Liver (tissue), 8 donors: ENCODE measurements at regions not wholly inside any gene's neighbourhood (a gene's known extent, or its start where the extent isn't known, plus 50 kb on each side); places are given as distances from the start of the nearest gene placed in this dataset.
"Not testable (repeated sequence)": the region's sequence is repeated elsewhere in the genome, so short reads cannot be mapped to it uniquely, and the experiment has no call there.

Experiments
- DNase-seq: peaks from one replicate; pipeline ENCODE4 v3.0.0-alpha.2; 2017; ENCODE audit warnings: low spot score
- H3K27ac ChIP-seq, 2 donors: one replicate each; pipeline ENCODE4 v1.7.0; 2013; ENCODE audit warnings: inconsistent platforms in 2 of 2, low read length in 2 of 2, control low read depth in 1 of 2, low read depth in 1 of 2, mild to moderate bottlenecking in 1 of 2
- H3K27me3 ChIP-seq, 4 donors: one replicate each; pipeline versions ENCODE4 v1.6.1 to v1.7.0; 2013; ENCODE audit warnings: low read length in 3 of 4, inconsistent platforms in 1 of 4, mild to moderate bottlenecking in 1 of 4, moderate library complexity in 1 of 4; ENCODE audit not compliant: control insufficient read depth in 4 of 4, insufficient read depth in 4 of 4
- H3K36me3 ChIP-seq, 4 donors: one replicate each; pipeline versions ENCODE4 v1.6.1 to v1.7.0; 2013; ENCODE audit warnings: low read length in 3 of 4, mild to moderate bottlenecking in 3 of 4, low read depth in 1 of 4, moderate library complexity in 1 of 4; ENCODE audit not compliant: control insufficient read depth in 4 of 4, insufficient read depth in 3 of 4
- H3K4me1 ChIP-seq, 4 donors: one replicate each; pipeline versions ENCODE4 v1.6.1 to v1.7.0; 2013; ENCODE audit warnings: low read length in 3 of 4, mild to moderate bottlenecking in 3 of 4, moderate library complexity in 1 of 4; ENCODE audit not compliant: control insufficient read depth in 4 of 4, insufficient read depth in 4 of 4
- H3K4me3 ChIP-seq, 3 donors: one replicate each; pipeline versions ENCODE4 v1.6.1 to v1.7.0; 2013; ENCODE audit warnings: low read length in 3 of 3, control low read depth in 1 of 3, low read depth in 1 of 3, mild to moderate bottlenecking in 1 of 3
- H3K9ac ChIP-seq, 2 donors: one replicate each; pipeline ENCODE4 v1.7.0; 2013; ENCODE audit warnings: low read length in 2 of 2, mild to moderate bottlenecking in 2 of 2, moderate library complexity in 2 of 2, control low read depth in 1 of 2, low read depth in 1 of 2
- H3K9me3 ChIP-seq, 4 donors: one replicate each; pipeline versions ENCODE4 v1.6.1 to v1.7.0; 2013; ENCODE audit warnings: low read length in 3 of 4; ENCODE audit not compliant: control insufficient read depth in 4 of 4
- CTCF ChIP-seq: fragments of 150-350 bp; IDR thresholded peaks from 2 replicates; pipeline ENCODE4 v1.5.1; 2017; ENCODE audit warnings: improper control_type of control experiment, low read depth, low read length; ENCODE audit not compliant: missing input control
- EGR1 ChIP-seq, 2 donors: IDR thresholded peaks; 2 replicates each; pipeline ENCODE4 v1.6.1; 2016 to 2018; ENCODE audit warnings: antibody characterized with exemption in 2 of 2, low read depth in 2 of 2
- FOXA1 ChIP-seq: IDR thresholded peaks from 2 replicates; pipeline ENCODE4 v1.6.1; 2016; ENCODE audit warnings: antibody characterized with exemption
- FOXA2 ChIP-seq: IDR thresholded peaks from 2 replicates; pipeline ENCODE4 v1.6.1; 2016; ENCODE audit warnings: antibody characterized with exemption
- GABPA ChIP-seq, 2 donors: IDR thresholded peaks in 1 of 2; conservative IDR thresholded peaks in 1 of 2; 2 replicates each; pipeline ENCODE4 v1.6.1; 2016; ENCODE audit warnings: antibody characterized with exemption in 2 of 2, mild to moderate bottlenecking in 1 of 2, moderate library complexity in 1 of 2
- HNF4A ChIP-seq, 2 donors: conservative IDR thresholded peaks; 2 replicates each; pipeline ENCODE4 v1.6.1; 2016; ENCODE audit warnings: antibody characterized with exemption in 2 of 2, mild to moderate bottlenecking in 2 of 2
- HNF4G ChIP-seq: IDR thresholded peaks from 2 replicates; pipeline ENCODE4 v1.6.1; 2016; ENCODE audit warnings: antibody characterized with exemption
- JUND ChIP-seq, 2 donors: IDR thresholded peaks; 2 replicates each; pipeline ENCODE4 v1.6.1; 2016; ENCODE audit warnings: antibody characterized with exemption in 2 of 2
- MAX ChIP-seq: IDR thresholded peaks from 2 replicates; pipeline ENCODE4 v1.6.1; 2016; ENCODE audit warnings: antibody characterized with exemption
- NR2F2 ChIP-seq: IDR thresholded peaks from 2 replicates; pipeline ENCODE4 v1.6.1; 2016; ENCODE audit warnings: antibody characterized with exemption
- RXRA ChIP-seq, 2 donors: IDR thresholded peaks; 2 replicates each; pipeline ENCODE4 v1.6.1; 2017 to 2018; ENCODE audit warnings: antibody characterized with exemption in 2 of 2, mild to moderate bottlenecking in 1 of 2
- SP1 ChIP-seq: IDR thresholded peaks from 2 replicates; pipeline ENCODE4 v1.6.1; 2018; ENCODE audit warnings: antibody characterized with exemption, mild to moderate bottlenecking
- TAF1 ChIP-seq: conservative IDR thresholded peaks from 2 replicates; pipeline ENCODE4 v1.6.1; 2016; ENCODE audit warnings: antibody characterized with exemption, mild to moderate bottlenecking
- YY1 ChIP-seq: IDR thresholded peaks from 2 replicates; pipeline ENCODE4 v1.6.1; 2016; ENCODE audit warnings: antibody characterized with exemption, mild to moderate bottlenecking
- WGBS: extraction: QIAGEN DNeasy Blood & Tissue Kit; methylation state at CpG from one replicate; pipeline ENCODE4 v1.1.7; 2013; 5-methylcytosine and 5-hydroxymethylcytosine counted together
- TF ChIP-seq, protein P1 (sequence below): IDR thresholded peaks from 2 replicates; pipeline ENCODE4 v1.6.1; 2016; ENCODE audit warnings: antibody characterized with exemption
- TF ChIP-seq, protein P2 (sequence below): IDR thresholded peaks from 2 replicates; pipeline ENCODE4 v1.6.1; 2016; ENCODE audit warnings: antibody characterized with exemption, mild to moderate bottlenecking
- donor health status: healthy.
- donor health status: healthy.
- donor health status: healthy.
- donor health status: healthy.
- donor health status: healthy.

GRCh38 chr10:131822692-131823245, 78.0 kb upstream of the PPP2R2D start:
- TF ChIP-seq TAF1 (no peak), EGR1 (IDR thresholded peaks at IDR 0.05; ENCODE audit: low read depth in 2 of 2) (no peak), CTCF (no peak), YY1 (no peak), FOXA1 (no peak), MAX (no peak), FOXA2 (no peak), RXRA (IDR thresholded peaks at IDR 0.05) (no peak), JUND (IDR thresholded peaks at IDR 0.05) (no peak), SP1 (no peak), HNF4A (conservative IDR thresholded peaks at IDR 0.05) (no peak), GABPA (IDR thresholded peaks at IDR 0.05 in 1 of 2, conservative IDR thresholded peaks at IDR 0.05 in 1 of 2) (no peak), NR2F2 (no peak), HNF4G (no peak)
- TF ChIP-seq, protein P1, sequence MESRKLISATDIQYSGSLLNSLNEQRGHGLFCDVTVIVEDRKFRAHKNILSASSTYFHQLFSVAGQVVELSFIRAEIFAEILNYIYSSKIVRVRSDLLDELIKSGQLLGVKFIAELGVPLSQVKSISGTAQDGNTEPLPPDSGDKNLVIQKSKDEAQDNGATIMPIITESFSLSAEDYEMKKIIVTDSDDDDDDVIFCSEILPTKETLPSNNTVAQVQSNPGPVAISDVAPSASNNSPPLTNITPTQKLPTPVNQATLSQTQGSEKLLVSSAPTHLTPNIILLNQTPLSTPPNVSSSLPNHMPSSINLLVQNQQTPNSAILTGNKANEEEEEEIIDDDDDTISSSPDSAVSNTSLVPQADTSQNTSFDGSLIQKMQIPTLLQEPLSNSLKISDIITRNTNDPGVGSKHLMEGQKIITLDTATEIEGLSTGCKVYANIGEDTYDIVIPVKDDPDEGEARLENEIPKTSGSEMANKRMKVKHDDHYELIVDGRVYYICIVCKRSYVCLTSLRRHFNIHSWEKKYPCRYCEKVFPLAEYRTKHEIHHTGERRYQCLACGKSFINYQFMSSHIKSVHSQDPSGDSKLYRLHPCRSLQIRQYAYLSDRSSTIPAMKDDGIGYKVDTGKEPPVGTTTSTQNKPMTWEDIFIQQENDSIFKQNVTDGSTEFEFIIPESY: no peak
- TF ChIP-seq, protein P2, sequence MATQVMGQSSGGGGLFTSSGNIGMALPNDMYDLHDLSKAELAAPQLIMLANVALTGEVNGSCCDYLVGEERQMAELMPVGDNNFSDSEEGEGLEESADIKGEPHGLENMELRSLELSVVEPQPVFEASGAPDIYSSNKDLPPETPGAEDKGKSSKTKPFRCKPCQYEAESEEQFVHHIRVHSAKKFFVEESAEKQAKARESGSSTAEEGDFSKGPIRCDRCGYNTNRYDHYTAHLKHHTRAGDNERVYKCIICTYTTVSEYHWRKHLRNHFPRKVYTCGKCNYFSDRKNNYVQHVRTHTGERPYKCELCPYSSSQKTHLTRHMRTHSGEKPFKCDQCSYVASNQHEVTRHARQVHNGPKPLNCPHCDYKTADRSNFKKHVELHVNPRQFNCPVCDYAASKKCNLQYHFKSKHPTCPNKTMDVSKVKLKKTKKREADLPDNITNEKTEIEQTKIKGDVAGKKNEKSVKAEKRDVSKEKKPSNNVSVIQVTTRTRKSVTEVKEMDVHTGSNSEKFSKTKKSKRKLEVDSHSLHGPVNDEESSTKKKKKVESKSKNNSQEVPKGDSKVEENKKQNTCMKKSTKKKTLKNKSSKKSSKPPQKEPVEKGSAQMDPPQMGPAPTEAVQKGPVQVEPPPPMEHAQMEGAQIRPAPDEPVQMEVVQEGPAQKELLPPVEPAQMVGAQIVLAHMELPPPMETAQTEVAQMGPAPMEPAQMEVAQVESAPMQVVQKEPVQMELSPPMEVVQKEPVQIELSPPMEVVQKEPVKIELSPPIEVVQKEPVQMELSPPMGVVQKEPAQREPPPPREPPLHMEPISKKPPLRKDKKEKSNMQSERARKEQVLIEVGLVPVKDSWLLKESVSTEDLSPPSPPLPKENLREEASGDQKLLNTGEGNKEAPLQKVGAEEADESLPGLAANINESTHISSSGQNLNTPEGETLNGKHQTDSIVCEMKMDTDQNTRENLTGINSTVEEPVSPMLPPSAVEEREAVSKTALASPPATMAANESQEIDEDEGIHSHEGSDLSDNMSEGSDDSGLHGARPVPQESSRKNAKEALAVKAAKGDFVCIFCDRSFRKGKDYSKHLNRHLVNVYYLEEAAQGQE: no peak
- peaks cover 37 to 76% (median 68%) of the 10 kb centered on the region in 4 donors for H3K4me1 ChIP-seq
- no peak overlapping the region for H3K4me3 ChIP-seq
- H3K27ac ChIP-seq: no peak overlapping the region
- DNase-seq: no peak
- H3K9ac ChIP-seq: no peak overlapping the region
- WGBS: 91% methylated on average over 9 of the region's 9 CpGs
- H3K36me3 ChIP-seq: no peaks in the 10 kb centered on the region
- peaks cover 0 to 1% (median 0%) of the 10 kb centered on the region in 4 donors for H3K9me3 ChIP-seq
- no peaks in the 10 kb centered on the region for H3K27me3 ChIP-seq

- WGBS: 93% methylated on average over 11 of the region's 12 CpGs
- not testable (repeated sequence) for H3K9me3 ChIP-seq, H3K9ac ChIP-seq, DNase-seq, H3K27me3 ChIP-seq, H3K36me3 ChIP-seq, H3K4me3 ChIP-seq, H3K27ac ChIP-seq
- peaks cover 37 to 68% (median 62%) of the 10 kb centered on the region in 4 donors for H3K4me1 ChIP-seq
These were observed 77.2 kb upstream of the PPP2R2D start for GRCh38 chr10:131823601-131824099.
